ENCODE measurements at regions not wholly inside any gene's neighbourhood (a gene's known extent, or its start where the extent isn't known, plus 50 kb on each side); places are given as distances from the start of the nearest gene placed in this dataset.

DNA sequence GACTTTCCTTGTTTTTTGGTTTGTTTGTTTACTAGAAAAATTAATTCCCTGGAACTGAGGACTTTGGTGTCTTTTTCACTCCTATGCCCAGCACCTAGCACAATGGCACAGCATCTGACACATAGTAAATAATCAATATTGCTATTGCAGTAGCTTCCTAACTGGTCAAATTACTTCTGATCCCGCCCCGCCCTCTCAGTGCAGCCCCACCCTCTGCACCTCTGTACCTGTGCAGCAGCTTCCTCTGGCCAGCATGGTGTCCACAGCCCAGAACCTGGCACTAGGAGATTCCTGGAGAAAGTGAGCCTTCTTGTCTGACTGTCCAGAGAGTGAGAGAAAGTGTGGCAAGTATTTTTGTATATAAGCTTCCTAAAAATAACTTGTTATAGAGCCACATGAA lies 343.2 kb downstream of the ZNF608 start:
- H3K27me3 Mint-ChIP-seq: no peaks in the 10 kb centered on the region
- DNase-seq (ENCODE audit: low spot score in 2 of 2) (no peak), ATAC-seq (ENCODE audit: low read depth) (no peak)
- no peak overlapping the region for H3K4me3 Mint-ChIP-seq
- no peaks in the 10 kb centered on the region for H3K36me3 Mint-ChIP-seq
- H3K27ac Mint-ChIP-seq: no peak overlapping the region
- H3K9me3 Mint-ChIP-seq: no peaks in the 10 kb centered on the region
- H3K4me1 Mint-ChIP-seq: peaks cover 10% of the 10 kb centered on the region

DNA sequence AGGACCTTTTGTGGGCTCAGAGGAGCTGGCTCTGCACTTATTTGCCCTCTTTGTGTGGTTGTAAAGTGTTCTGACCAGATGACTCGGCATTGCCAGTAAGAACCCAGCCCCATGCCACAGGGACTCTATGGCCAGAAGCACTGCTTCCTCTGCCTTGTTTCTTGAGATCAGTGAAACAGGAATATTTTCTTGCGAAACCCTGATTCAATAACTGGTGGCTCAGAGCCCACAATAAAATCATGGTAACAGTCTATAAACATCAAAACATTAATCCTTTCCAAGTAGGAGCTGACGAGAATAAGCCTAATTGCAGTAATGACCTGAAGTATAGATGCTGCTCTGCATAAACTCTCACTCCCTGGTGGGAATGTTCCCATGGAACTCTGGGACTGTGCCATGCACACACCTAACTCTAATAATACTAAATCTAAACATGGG lies 344.3 kb downstream of the ZNF608 start:
- no peak overlapping the region for H3K27ac Mint-ChIP-seq
- ATAC-seq (ENCODE audit: low read depth) (no peak), DNase-seq (ENCODE audit: low spot score in 2 of 2) (no peak)
- H3K27me3 Mint-ChIP-seq: no peaks in the 10 kb centered on the region
- H3K9me3 Mint-ChIP-seq: no peaks in the 10 kb centered on the region
- peaks cover 12% of the 10 kb centered on the region for H3K4me1 Mint-ChIP-seq
- H3K4me3 Mint-ChIP-seq: no peak overlapping the region
- no peaks in the 10 kb centered on the region for H3K36me3 Mint-ChIP-seq

DNA sequence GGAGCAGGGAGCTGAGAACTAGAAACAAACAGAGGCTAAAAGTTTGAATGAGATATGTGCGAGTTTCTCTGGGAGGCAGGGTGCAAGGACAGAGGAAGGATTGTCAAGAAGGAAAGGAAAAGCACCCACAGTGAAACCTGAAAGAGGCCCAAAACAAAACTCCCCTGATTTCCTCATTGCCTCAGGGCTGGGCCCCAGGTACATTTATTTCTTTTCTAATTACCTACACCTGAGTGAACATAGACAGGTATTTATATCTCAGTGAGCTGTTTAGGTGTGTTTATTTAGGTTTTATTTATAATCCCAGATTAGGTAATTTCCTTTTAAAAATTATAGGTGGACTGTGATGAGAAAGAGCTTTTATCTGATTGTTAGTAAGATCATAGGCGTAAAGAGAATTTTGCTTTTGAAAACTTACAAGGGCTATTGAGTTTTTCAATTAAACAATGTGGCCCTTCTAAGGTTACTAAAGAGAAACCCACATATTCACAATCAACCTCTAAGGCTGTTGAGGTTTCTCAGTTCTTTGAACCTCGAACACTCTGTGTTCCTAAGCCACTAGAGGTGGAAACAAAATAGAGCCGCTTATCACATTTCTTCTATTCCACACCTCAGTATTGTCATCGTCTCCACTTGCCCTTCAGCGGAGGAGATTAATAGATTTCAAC lies 344.8 kb downstream of the ZNF608 start:
- H3K9me3 Mint-ChIP-seq: no peaks in the 10 kb centered on the region
- H3K36me3 Mint-ChIP-seq: no peaks in the 10 kb centered on the region
- H3K27me3 Mint-ChIP-seq: no peaks in the 10 kb centered on the region
- DNase-seq (ENCODE audit: low spot score in 2 of 2): no peak
- no peak overlapping the region for H3K27ac Mint-ChIP-seq
- H3K4me1 Mint-ChIP-seq: peaks cover 12% of the 10 kb centered on the region
- no peak overlapping the region for H3K4me3 Mint-ChIP-seq
- ATAC-seq (ENCODE audit: low read depth): no peak

DNA sequence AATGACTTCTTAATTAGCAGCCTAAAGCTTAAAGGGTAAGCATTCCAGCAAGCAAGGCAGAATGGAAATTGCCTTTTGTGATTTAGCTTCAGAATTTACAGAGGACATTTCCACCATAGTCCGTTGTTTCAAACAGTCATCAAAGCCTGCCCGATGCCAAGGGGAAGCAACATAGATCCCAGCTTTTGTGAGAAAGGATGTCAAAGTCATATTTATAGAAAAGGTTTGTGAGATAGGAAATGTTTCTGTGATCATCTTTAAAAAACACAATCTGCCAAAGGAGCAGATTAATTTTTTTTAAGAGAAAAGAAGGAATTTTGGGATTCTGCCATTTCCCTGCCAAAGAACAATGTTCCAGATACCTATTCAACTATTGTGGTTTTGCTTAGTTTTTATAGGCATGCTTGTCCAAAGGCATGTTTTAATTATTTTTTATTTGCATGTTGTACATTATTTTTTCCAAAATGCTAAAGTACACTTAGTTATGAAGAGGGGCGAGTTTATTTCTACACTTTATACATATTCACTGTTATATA lies 346.9 kb downstream of the ZNF608 start:
- Mint-ChIP-seq H3K27ac (no peak overlapping the region), H3K36me3 (no peaks in the 10 kb centered on the region), H3K27me3 (peaks cover 1% of the 10 kb centered on the region), H3K4me1 (peaks cover 6% of the 10 kb centered on the region), H3K9me3 (no peaks in the 10 kb centered on the region), H3K4me3 (no peak overlapping the region)
- ATAC-seq (ENCODE audit: low read depth) (no peak), DNase-seq (ENCODE audit: low spot score in 2 of 2) (no peak)

DNA sequence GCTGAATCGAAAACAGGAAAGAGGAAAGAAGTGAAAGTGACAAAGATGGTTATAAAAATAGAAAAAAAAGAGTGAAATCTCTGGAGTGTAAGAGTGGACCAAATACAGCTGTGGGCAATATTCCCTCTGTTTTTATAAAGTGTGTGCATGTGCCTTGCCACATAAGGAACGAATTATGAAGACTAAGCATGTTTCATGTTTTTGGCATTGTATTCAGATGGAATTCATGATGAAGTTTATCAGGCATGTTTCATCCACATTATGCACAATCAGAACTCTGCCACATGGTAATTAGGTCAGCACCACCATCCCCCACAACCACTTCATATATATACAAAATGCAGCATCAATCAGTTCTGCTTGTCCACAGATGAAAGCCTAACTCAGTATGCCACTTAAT lies 348.0 kb downstream of the ZNF608 start:
- Mint-ChIP-seq H3K36me3 (no peaks in the 10 kb centered on the region), H3K4me1 (peaks cover 5% of the 10 kb centered on the region), H3K4me3 (no peak overlapping the region), H3K27ac (no peak overlapping the region), H3K9me3 (no peaks in the 10 kb centered on the region), H3K27me3 (peaks cover 1% of the 10 kb centered on the region)
- ATAC-seq (ENCODE audit: low read depth) (no peak), DNase-seq (ENCODE audit: low spot score in 2 of 2) (no peak)

DNA sequence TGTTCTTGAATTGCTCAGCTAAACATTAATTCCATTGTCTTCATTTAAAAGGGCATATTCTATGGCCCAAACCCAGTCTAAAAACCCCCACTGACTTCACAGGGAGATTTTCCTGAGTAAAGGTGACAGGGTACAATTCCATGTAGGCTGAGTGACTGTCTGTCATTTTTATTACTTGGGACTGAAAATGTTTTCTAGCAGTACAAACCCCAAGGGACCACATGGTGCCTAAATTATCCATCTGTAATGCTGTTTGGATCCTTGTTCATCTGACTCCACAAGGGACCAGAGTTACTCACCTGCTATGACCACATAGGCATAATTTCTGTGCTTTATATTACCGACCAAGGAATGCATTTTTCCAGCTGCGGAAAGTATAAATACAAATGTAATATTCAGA lies 349.1 kb downstream of the ZNF608 start:
- H3K27ac Mint-ChIP-seq: peak overlapping the region; percentile 10
- no peak for DNase-seq (ENCODE audit: low spot score in 2 of 2)
- H3K4me3 Mint-ChIP-seq: no peak overlapping the region
- H3K4me1 Mint-ChIP-seq: peaks cover 5% of the 10 kb centered on the region
- peaks cover 1% of the 10 kb centered on the region for H3K27me3 Mint-ChIP-seq
- no peaks in the 10 kb centered on the region for H3K9me3 Mint-ChIP-seq
- H3K36me3 Mint-ChIP-seq: no peaks in the 10 kb centered on the region
- no peak for ATAC-seq (ENCODE audit: low read depth)

DNA sequence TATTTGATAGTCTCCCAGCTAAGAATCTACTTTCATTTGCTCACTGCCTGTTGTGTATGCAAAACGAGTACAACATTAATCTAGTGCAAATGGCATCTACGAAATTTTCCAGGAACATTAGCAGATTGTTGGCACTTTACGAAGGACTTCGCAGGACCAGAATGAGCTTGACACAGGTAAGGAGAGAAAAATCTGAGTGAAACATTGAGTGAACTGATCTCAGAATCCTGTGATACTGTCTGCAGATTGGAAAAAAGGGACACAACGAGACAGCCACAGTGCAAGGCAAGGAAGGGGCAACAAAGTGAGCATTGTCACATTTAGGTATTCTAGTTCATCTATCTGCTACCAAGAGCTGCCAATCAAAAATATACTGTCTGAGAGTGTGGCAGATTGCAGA lies 350.5 kb downstream of the ZNF608 start:
- H3K4me3 Mint-ChIP-seq: no peak overlapping the region
- H3K27me3 Mint-ChIP-seq: peaks cover 1% of the 10 kb centered on the region
- H3K4me1 Mint-ChIP-seq: peaks cover 5% of the 10 kb centered on the region
- no peaks in the 10 kb centered on the region for H3K36me3 Mint-ChIP-seq
- peaks cover 1% of the 10 kb centered on the region for H3K9me3 Mint-ChIP-seq
- no peak for ATAC-seq (ENCODE audit: low read depth)
- DNase-seq (ENCODE audit: low spot score in 2 of 2): no peak
- no peak overlapping the region for H3K27ac Mint-ChIP-seq

DNA sequence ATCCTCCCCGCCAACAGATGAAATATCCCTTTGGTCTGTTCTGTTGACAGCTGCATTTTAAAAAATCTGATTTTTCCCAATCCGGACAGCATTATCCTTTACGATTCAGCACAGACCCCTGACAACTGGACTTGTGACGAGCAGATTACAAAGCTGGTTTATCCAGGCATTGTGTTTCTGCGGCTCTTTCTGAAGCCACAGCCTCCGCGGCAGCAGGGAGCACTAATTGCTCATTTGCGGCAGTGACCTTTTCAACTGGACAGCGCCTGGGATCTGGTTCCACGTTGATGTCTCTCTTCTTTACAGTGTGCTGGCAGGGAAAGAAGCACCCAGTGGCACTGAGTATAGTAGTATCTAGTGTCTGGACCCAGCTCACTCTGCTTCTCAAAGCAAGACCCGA lies 351.2 kb downstream of the ZNF608 start:
- DNase-seq (ENCODE audit: low spot score in 2 of 2) (no peak), ATAC-seq (ENCODE audit: low read depth) (no peak)
- Mint-ChIP-seq H3K4me3 (no peak overlapping the region), H3K27me3 (peaks cover 1% of the 10 kb centered on the region), H3K36me3 (no peaks in the 10 kb centered on the region), H3K4me1 (peaks cover 5% of the 10 kb centered on the region), H3K27ac (no peak overlapping the region), H3K9me3 (peaks cover 2% of the 10 kb centered on the region)

DNA sequence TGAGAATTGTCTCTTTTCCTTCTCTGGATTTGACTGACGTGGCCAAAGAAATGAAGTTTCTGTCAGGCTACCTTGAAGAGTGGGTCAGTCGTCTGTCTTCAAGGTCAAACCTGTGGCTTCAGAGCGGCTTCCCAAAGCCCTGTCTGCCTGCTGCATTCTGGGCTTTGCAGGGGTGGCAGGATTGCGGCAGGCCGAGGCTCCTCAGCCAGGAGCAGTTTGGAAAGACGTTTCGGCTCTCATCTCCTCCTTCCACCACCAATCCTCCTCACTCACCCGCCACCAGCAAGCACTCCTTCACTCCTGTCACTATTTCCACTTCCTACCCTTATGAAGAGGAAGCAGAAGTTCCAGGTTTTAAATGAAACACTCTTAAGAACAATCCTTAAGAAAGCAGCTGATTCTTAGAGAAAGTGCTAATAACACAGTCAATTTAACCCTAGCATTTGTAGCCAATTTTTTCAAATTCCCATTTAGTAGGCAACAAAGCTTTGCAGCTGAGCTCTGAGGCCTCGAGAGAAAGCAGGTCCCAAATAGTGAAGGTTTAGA lies 351.7 kb downstream of the ZNF608 start:
- Mint-ChIP-seq H3K36me3 (no peaks in the 10 kb centered on the region), H3K9me3 (peaks cover 3% of the 10 kb centered on the region), H3K27me3 (peaks cover 1% of the 10 kb centered on the region), H3K4me1 (peaks cover 5% of the 10 kb centered on the region), H3K27ac (no peak overlapping the region), H3K4me3 (no peak overlapping the region)
- DNase-seq (ENCODE audit: low spot score in 2 of 2) (no peak), ATAC-seq (ENCODE audit: low read depth) (no peak)

DNA sequence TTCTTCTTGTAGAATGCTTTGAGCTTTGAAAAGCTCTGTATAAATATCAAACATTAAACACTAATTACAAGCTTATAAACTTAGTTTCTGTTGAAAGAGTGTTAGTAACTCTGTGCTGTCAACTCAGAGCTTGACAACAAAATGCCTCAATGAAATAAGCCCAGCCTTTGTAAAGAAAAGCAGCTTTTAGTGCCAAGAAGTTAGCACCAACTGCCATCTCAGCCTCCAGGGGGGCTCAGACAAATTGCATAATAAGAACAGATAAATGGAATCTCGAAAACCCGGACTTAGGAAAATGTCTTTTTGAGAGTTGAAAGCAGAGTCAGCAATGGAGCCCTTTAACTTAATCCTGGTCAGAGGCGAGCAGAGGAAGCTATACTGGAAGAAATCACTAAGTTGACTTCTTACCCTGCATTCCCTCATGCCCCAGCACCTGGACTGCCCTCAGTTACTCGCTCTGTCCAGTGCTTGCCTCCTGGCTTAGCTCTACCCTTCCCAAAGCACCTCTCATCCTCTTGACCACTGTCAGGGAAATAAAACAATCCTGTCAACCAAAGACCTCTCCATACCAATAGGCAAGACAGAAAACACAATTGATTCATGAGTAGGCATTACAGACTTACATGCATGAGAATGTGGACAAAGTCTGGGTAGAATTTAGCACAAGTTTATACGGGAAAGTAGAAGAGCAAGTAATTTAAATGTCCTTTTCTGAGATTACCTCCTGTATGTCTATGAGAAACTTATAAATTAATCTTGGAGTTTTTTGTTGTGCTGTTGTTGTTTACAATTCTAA lies 352.7 kb downstream of the ZNF608 start:
- DNase-seq (ENCODE audit: low spot score in 2 of 2) (no peak), ATAC-seq (ENCODE audit: low read depth) (no peak)
- Mint-ChIP-seq H3K27me3 (peaks cover 1% of the 10 kb centered on the region), H3K9me3 (peaks cover 6% of the 10 kb centered on the region), H3K36me3 (no peaks in the 10 kb centered on the region), H3K4me1 (peaks cover 4% of the 10 kb centered on the region), H3K27ac (no peak overlapping the region), H3K4me3 (no peak overlapping the region)

DNA sequence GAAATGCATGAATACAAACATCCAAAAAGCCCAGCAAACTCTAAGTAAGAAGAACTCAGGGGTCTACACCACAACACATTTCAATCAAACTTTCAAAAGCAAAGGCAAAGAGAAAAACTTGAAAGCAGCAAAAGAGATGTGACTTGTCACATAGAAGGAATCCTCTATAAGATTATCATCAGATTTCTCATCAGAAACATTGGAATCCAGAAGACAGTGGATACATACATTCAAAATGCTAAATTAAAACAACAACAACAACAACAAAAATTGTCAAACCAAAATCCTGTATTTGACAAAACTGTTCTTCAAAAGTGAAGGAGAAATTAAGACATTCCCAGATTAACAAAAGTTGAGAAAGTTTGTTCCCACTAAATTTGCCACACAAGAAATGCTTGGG lies 362.7 kb downstream of the ZNF608 start:
- H3K36me3 Mint-ChIP-seq: peaks cover 14% of the 10 kb centered on the region
- DNase-seq (ENCODE audit: low spot score in 2 of 2) (no peak), ATAC-seq (ENCODE audit: low read depth) (no peak)
- peaks cover 23% of the 10 kb centered on the region for H3K9me3 Mint-ChIP-seq
- H3K27me3 Mint-ChIP-seq: no peaks in the 10 kb centered on the region
- H3K4me1 Mint-ChIP-seq: no peaks in the 10 kb centered on the region
- H3K27ac Mint-ChIP-seq: no peak overlapping the region
- H3K4me3 Mint-ChIP-seq: no peak overlapping the region

DNA sequence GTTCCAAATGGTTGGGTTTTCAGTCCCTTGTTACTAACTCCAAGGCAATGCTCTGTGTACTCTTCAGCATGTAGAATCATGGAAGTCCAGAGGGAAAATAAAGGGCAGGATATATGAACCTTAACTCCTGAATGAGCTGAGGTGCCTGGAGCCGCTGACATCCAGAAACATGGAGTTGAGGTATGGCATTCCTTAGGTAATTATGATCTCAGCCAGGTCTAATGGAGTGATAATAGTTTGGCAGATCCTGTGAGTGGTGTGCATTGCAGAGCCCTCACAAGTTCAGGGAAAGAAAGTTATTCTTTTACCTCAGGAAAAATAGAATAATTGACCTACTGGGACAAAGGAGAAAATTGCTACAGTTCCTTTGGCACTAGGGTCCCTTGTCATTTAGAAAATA lies 369.1 kb downstream of the ZNF608 start:
- H3K4me3 Mint-ChIP-seq: no peak overlapping the region
- H3K36me3 Mint-ChIP-seq: peaks cover 4% of the 10 kb centered on the region
- H3K4me1 Mint-ChIP-seq: no peaks in the 10 kb centered on the region
- peaks cover 9% of the 10 kb centered on the region for H3K9me3 Mint-ChIP-seq
- H3K27me3 Mint-ChIP-seq: no peaks in the 10 kb centered on the region
- no peak for DNase-seq (ENCODE audit: low spot score in 2 of 2)
- no peak overlapping the region for H3K27ac Mint-ChIP-seq
- ATAC-seq (ENCODE audit: low read depth): no peak

DNA sequence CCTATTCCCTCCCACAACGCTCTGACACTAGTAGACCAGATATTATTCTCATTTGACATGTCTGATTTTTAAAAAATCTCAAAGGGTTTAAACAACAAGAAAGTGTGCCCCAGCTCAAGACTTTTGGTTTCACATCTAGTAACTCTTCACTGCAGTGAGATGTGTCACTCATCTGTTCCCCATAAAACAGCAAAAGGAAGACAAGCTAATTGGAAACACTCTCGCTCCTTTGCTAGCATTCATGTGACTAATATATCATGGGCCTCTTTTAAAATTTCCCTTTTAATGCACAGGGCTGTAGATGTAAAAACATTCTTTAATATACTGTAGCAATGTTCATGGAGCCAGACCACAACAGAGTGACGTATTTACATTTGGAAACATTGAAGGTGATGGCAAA lies 372.6 kb downstream of the ZNF608 start:
- Mint-ChIP-seq H3K36me3 (no peaks in the 10 kb centered on the region), H3K9me3 (peaks cover 3% of the 10 kb centered on the region), H3K27ac (peak overlapping the region; percentile 5), H3K27me3 (no peaks in the 10 kb centered on the region), H3K4me3 (no peak overlapping the region), H3K4me1 (no peaks in the 10 kb centered on the region)
- no peak for ATAC-seq (ENCODE audit: low read depth)
- DNase-seq (ENCODE audit: low spot score in 2 of 2): no peak

DNA sequence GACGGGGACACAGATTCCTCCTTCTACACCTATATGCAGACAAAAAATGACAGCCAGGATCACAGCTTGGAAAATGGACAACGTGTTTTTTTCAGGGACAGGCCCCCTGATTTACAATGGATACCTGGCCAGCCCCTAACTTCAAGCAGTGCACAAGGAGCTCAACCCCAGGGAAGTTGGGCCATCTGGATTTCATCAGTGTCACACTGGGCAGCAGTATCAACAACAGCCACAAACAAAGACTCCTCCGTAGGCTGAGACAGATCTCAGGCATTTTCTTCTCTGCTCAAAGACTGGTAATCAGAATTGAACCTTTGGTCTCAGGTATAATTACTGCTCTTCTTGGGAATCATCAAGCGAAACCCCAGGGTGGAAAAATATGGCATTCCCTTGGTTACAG lies 374.0 kb downstream of the ZNF608 start:
- peaks cover 6% of the 10 kb centered on the region for H3K9me3 Mint-ChIP-seq
- no peak for DNase-seq (ENCODE audit: low spot score in 2 of 2)
- no peaks in the 10 kb centered on the region for H3K4me1 Mint-ChIP-seq
- ATAC-seq (ENCODE audit: low read depth): no peak
- no peaks in the 10 kb centered on the region for H3K27me3 Mint-ChIP-seq
- H3K4me3 Mint-ChIP-seq: no peak overlapping the region
- no peaks in the 10 kb centered on the region for H3K36me3 Mint-ChIP-seq
- no peak overlapping the region for H3K27ac Mint-ChIP-seq
